Pulmonary artery endothelial cell (primary cell): ENCODE measurements at regions not wholly inside any gene's neighbourhood (a gene's known extent, or its start where the extent isn't known, plus 50 kb on each side); places are given as distances from the start of the nearest gene placed in this dataset.

Experiments used
- DNase-seq: peaks from one replicate; pipeline ENCODE4 v3.0.0-alpha.2; 2011; ENCODE audit warnings: low read depth, low spot score

GRCh38 chr5:2134543-2135292, 252.0 kb upstream of the IRX4 start:
- DNase-seq: no peak

GRCh38 chr5:2133936-2134335, 251.2 kb upstream of the IRX4 start:
- no peak for DNase-seq

- no peak for DNase-seq
Observed at GRCh38 chr5:2133080-2133479, 250.4 kb upstream of the IRX4 start.

- DNase-seq: no peak
Observed at GRCh38 chr5:2132497-2132847, 249.7 kb upstream of the IRX4 start.

GRCh38 chr5:2131826-2132496, 249.2 kb upstream of the IRX4 start:
- no peak for DNase-seq

GRCh38 chr5:2131196-2131595, 248.5 kb upstream of the IRX4 start:
- no peak for DNase-seq

GRCh38 chr5:2130361-2130760, 247.6 kb upstream of the IRX4 start:
- no peak for DNase-seq

GRCh38 chr5:2129568-2130272, 247.0 kb upstream of the IRX4 start:
- DNase-seq: no peak

- no peak for DNase-seq
Observed at GRCh38 chr5:2128686-2129355, 246.1 kb upstream of the IRX4 start.

- no peak for DNase-seq
Observed at GRCh38 chr5:2126512-2126911, 243.8 kb upstream of the IRX4 start.

GRCh38 chr5:2125901-2126265, 243.2 kb upstream of the IRX4 start:
- no peak for DNase-seq

GRCh38 chr5:2125171-2125900, 242.6 kb upstream of the IRX4 start:
- no peak for DNase-seq

GRCh38 chr5:2124434-2125170, 241.9 kb upstream of the IRX4 start:
- DNase-seq: no peak

- DNase-seq: no peak
Observed at GRCh38 chr5:2123874-2124273, 241.1 kb upstream of the IRX4 start.

- DNase-seq: no peak
Observed at GRCh38 chr5:2120361-2120760, 237.6 kb upstream of the IRX4 start.

- DNase-seq: no peak
Observed at GRCh38 chr5:2119573-2119972, 236.8 kb upstream of the IRX4 start.

GRCh38 chr5:2113348-2114131, 230.8 kb upstream of the IRX4 start:
- no peak for DNase-seq

- no peak for DNase-seq
Observed at GRCh38 chr5:2112173-2113025, 229.7 kb upstream of the IRX4 start.

- DNase-seq: no peak
Observed at GRCh38 chr5:2111569-2112105, 228.9 kb upstream of the IRX4 start.
